NT2/D1 (cell line): ENCODE measurements at regions not wholly inside any gene's neighbourhood (a gene's known extent, or its start where the extent isn't known, plus 50 kb on each side); places are given as distances from the start of the nearest gene placed in this dataset.

ENCODE experiments used
- DNase-seq: peaks from one replicate; pipeline ENCODE4 v3.0.0-alpha.2; 2011; ENCODE audit warnings: low read depth, low spot score
- H3K27me3 ChIP-seq: 2 replicates; pipeline ENCODE4 v1.6.0; 2011; ENCODE audit warnings: mild to moderate bottlenecking; ENCODE audit not compliant: insufficient read length, insufficient read depth
- H3K36me3 ChIP-seq: 2 replicates; pipeline ENCODE4 v1.6.1; 2011; ENCODE audit warnings: mild to moderate bottlenecking, low read length, mixed read lengths; ENCODE audit not compliant: insufficient read depth, insufficient read length
- H3K4me1 ChIP-seq: 2 replicates; pipeline ENCODE4 v1.5.1; 2011; ENCODE audit not compliant: insufficient read depth, insufficient read length
- H3K4me3 ChIP-seq: 2 replicates; pipeline ENCODE4 v1.5.1; 2011; ENCODE audit warnings: low read depth; ENCODE audit not compliant: insufficient read length
- H3K9ac ChIP-seq: 2 replicates; pipeline ENCODE4 v1.6.0; 2011; ENCODE audit warnings: low read depth; ENCODE audit not compliant: insufficient read length
- H3K9me3 ChIP-seq: 2 replicates; pipeline ENCODE4 v1.5.1; 2011; ENCODE audit warnings: mild to moderate bottlenecking, low read length; ENCODE audit not compliant: insufficient read depth
- SUZ12 ChIP-seq: IDR thresholded peaks from 2 replicates; pipeline ENCODE4 v1.6.1; 2011; ENCODE audit not compliant: insufficient read length, insufficient read depth; ENCODE audit errors: extremely low read depth
- YY1 ChIP-seq: IDR thresholded peaks from 2 replicates; pipeline ENCODE4 v1.6.1; 2011; ENCODE audit not compliant: insufficient read length, insufficient read depth
- ZNF274 ChIP-seq: IDR thresholded peaks from 2 replicates; pipeline ENCODE4 v1.6.1; 2011; ENCODE audit warnings: mild to moderate bottlenecking, low read depth, low read length

GRCh38 chr1:22238356-22239224, 95.7 kb upstream of the WNT4 start:
- no peak for DNase-seq
- Histone ChIP-seq H3K9me3 (no peaks in the 10 kb centered on the region), H3K4me1 (peaks cover 16% of the 10 kb centered on the region), H3K9ac (no peak overlapping the region), H3K27me3 (no peaks in the 10 kb centered on the region), H3K36me3 (no peaks in the 10 kb centered on the region), H3K4me3 (no peak overlapping the region)
- TF ChIP-seq YY1, result no peak
- no peak for TF ChIP-seq SUZ12
- no peak for TF ChIP-seq ZNF274

- peaks cover 12% of the 10 kb centered on the region for H3K4me1 ChIP-seq
- H3K9me3 ChIP-seq, result no peaks in the 10 kb centered on the region
- no peak for TF ChIP-seq SUZ12
- no peak for TF ChIP-seq ZNF274
- TF ChIP-seq YY1, result no peak
- H3K27me3 ChIP-seq, result no peaks in the 10 kb centered on the region
- no peak overlapping the region for H3K9ac ChIP-seq
- DNase-seq, result no peak
- no peaks in the 10 kb centered on the region for H3K36me3 ChIP-seq
- no peak overlapping the region for H3K4me3 ChIP-seq
These were observed 96.5 kb upstream of the WNT4 start for GRCh38 chr1:22239378-22239777.

- TF ChIP-seq YY1 (no peak), ZNF274 (no peak), SUZ12 (no peak)
- no peaks in the 10 kb centered on the region for H3K36me3 ChIP-seq
- H3K9ac ChIP-seq, result no peak overlapping the region
- peaks cover 18% of the 10 kb centered on the region for H3K4me1 ChIP-seq
- no peaks in the 10 kb centered on the region for H3K27me3 ChIP-seq
- DNase-seq, result no peak
- H3K9me3 ChIP-seq, result no peaks in the 10 kb centered on the region
- H3K4me3 ChIP-seq, result no peak overlapping the region
These were observed 98.4 kb upstream of the WNT4 start for GRCh38 chr1:22241250-22241649.

GRCh38 chr1:22241811-22242210, 98.9 kb upstream of the WNT4 start:
- no peak overlapping the region for H3K9ac ChIP-seq
- no peaks in the 10 kb centered on the region for H3K36me3 ChIP-seq
- H3K27me3 ChIP-seq, result no peaks in the 10 kb centered on the region
- DNase-seq, result no peak
- no peak overlapping the region for H3K4me3 ChIP-seq
- no peak for TF ChIP-seq YY1
- no peak for TF ChIP-seq SUZ12
- TF ChIP-seq ZNF274, result no peak
- peaks cover 21% of the 10 kb centered on the region for H3K4me1 ChIP-seq
- no peaks in the 10 kb centered on the region for H3K9me3 ChIP-seq

GRCh38 chr1:22245100-22245650, 102.3 kb upstream of the WNT4 start:
- Histone ChIP-seq H3K4me1 (peaks cover 27% of the 10 kb centered on the region), H3K36me3 (no peaks in the 10 kb centered on the region), H3K27me3 (no peaks in the 10 kb centered on the region), H3K4me3 (no peak overlapping the region), H3K9me3 (no peaks in the 10 kb centered on the region), H3K9ac (no peak overlapping the region)
- TF ChIP-seq SUZ12 (no peak), YY1 (no peak), ZNF274 (no peak)
- DNase-seq, result no peak

GRCh38 chr1:22245726-22246125, 102.8 kb upstream of the WNT4 start:
- no peak overlapping the region for H3K9ac ChIP-seq

GRCh38 chr1:22246755-22247480, 104.0 kb upstream of the WNT4 start:
- Histone ChIP-seq H3K4me3 (no peak overlapping the region), H3K4me1 (peaks cover 22% of the 10 kb centered on the region), H3K9ac (no peak overlapping the region), H3K27me3 (no peaks in the 10 kb centered on the region), H3K36me3 (no peaks in the 10 kb centered on the region), H3K9me3 (no peaks in the 10 kb centered on the region)
- DNase-seq, result no peak
- TF ChIP-seq ZNF274 (no peak), SUZ12 (no peak), YY1 (no peak)

More at GRCh38 chr1:22245726-22246125, 102.8 kb upstream of the WNT4 start:
- no peak for TF ChIP-seq SUZ12
- no peak for TF ChIP-seq YY1
- no peak for TF ChIP-seq ZNF274
- Histone ChIP-seq H3K27me3 (no peaks in the 10 kb centered on the region), H3K4me3 (no peak overlapping the region), H3K36me3 (no peaks in the 10 kb centered on the region), H3K4me1 (peaks cover 27% of the 10 kb centered on the region), H3K9me3 (no peaks in the 10 kb centered on the region)
- no peak for DNase-seq
